ENCODE measurements at regions not wholly inside any gene's neighbourhood (a gene's known extent, or its start where the extent isn't known, plus 50 kb on each side); places are given as distances from the start of the nearest gene placed in this dataset.
A peak's percentile ranks its signal among the peaks of the same experiment; 100 is the strongest.

GRCh38 chr3:106593381-106593780 lies 724.6 kb upstream of the CBLB start:
- Histone ChIP-seq H3K27me3 (no peaks in the 10 kb centered on the region), H3K4me1 (no peaks in the 10 kb centered on the region), H3K27ac (no peak overlapping the region), H3K9me3 (peaks cover 0 to 5% (median 0%) of the 10 kb centered on the region in 3 donors), H3K36me3 (no peaks in the 10 kb centered on the region), H3K4me3 (no peak overlapping the region)
- DNase-seq = no peak
- TF ChIP-seq CTCF (IDR thresholded peaks at IDR 0.05) = no peak
- intact Hi-C loops (cut with DNase I; ENCODE audit: low total_unique reads) = no loop called here

- Histone ChIP-seq H3K9me3 (no peaks in the 10 kb centered on the region), H3K4me3 (no peak overlapping the region), H3K4me1 (peaks cover 0 to 4% (median 0%) of the 10 kb centered on the region in 4 donors), H3K27ac (no peak overlapping the region), H3K27me3 (no peaks in the 10 kb centered on the region), H3K36me3 (no peaks in the 10 kb centered on the region)
- TF ChIP-seq CTCF (IDR thresholded peaks at IDR 0.05) = peak; percentile 80 to 83
- DNase-seq = peak; percentile 54 to 74
- intact Hi-C loops (cut with DNase I; ENCODE audit: low total_unique reads) = loop anchor here (5.0 kb wide), 1 partner anchor 922 kb away; no protein-coding TSS in a partner anchor
Measured at GRCh38 chr3:106609666-106610301, 741.0 kb upstream of the CBLB start.

GRCh38 chr3:106610362-106610959 lies 741.6 kb upstream of the CBLB start:
- no peak for TF ChIP-seq CTCF (IDR thresholded peaks at IDR 0.05)
- Histone ChIP-seq H3K4me1 (peaks cover 0 to 4% (median 0%) of the 10 kb centered on the region in 4 donors), H3K36me3 (no peaks in the 10 kb centered on the region), H3K27ac (no peak overlapping the region), H3K4me3 (no peak overlapping the region), H3K27me3 (no peaks in the 10 kb centered on the region), H3K9me3 (no peaks in the 10 kb centered on the region)
- DNase-seq = no peak
- intact Hi-C loops (cut with DNase I; ENCODE audit: low total_unique reads) = loop anchor here (5.0 kb wide), 1 partner anchor 923 kb away; no protein-coding TSS in a partner anchor

- Histone ChIP-seq H3K4me1 (peaks cover 0 to 4% (median 0%) of the 10 kb centered on the region in 4 donors), H3K36me3 (no peaks in the 10 kb centered on the region), H3K27ac (no peak overlapping the region), H3K27me3 (no peaks in the 10 kb centered on the region), H3K4me3 (no peak overlapping the region), H3K9me3 (no peaks in the 10 kb centered on the region)
- no peak for TF ChIP-seq CTCF (IDR thresholded peaks at IDR 0.05)
- intact Hi-C loops (cut with DNase I; ENCODE audit: low total_unique reads) = loop anchor here (5.0 kb wide), 1 partner anchor 924 kb away; no protein-coding TSS in a partner anchor
- DNase-seq = no peak
Measured at GRCh38 chr3:106611116-106611515, 742.3 kb upstream of the CBLB start.

- Histone ChIP-seq H3K9me3 (no peaks in the 10 kb centered on the region), H3K36me3 (no peaks in the 10 kb centered on the region), H3K27ac (no peak overlapping the region), H3K4me3 (no peak overlapping the region), H3K4me1 (peaks cover 0 to 7% (median under 1%) of the 10 kb centered on the region in 4 donors), H3K27me3 (no peaks in the 10 kb centered on the region)
- DNase-seq = no peak
- intact Hi-C loops (cut with DNase I; ENCODE audit: low total_unique reads) = loop anchor here (5.0 kb wide), 1 partner anchor 925 kb away; no protein-coding TSS in a partner anchor
- TF ChIP-seq CTCF (IDR thresholded peaks at IDR 0.05) = no peak
Measured at GRCh38 chr3:106611841-106612240, 743.0 kb upstream of the CBLB start.

Measured in tibial artery (tissue), 4 donors.